NCI-H1048 (cell line): ENCODE measurements at regions not wholly inside any gene's neighbourhood (a gene's known extent, or its start where the extent isn't known, plus 50 kb on each side); places are given as distances from the start of the nearest gene placed in this dataset.
"Not testable (repeated sequence)": the region's sequence is repeated elsewhere in the genome, so short reads cannot be mapped to it uniquely, and the experiment has no call there.

Experiments
- DNase-seq: peaks from one replicate; lab custom pipeline; 2025; lab: John Stamatoyannopoulos, UW

GRCh38 chr6:80636689-80637088 lies 530.2 kb downstream of the BCKDHB start:
- DNase-seq, result no peak

- no peak for DNase-seq
Observed at GRCh38 chr6:80633412-80633811, 526.9 kb downstream of the BCKDHB start.

- no peak for DNase-seq
Observed at GRCh38 chr6:80625405-80625804, 518.9 kb downstream of the BCKDHB start.

- DNase-seq, result no peak
Observed at GRCh38 chr6:80623066-80623815, 516.8 kb downstream of the BCKDHB start.

- no peak for DNase-seq
Observed at GRCh38 chr6:80622641-80623040, 516.2 kb downstream of the BCKDHB start.

GRCh38 chr6:80618953-80619352 lies 512.5 kb downstream of the BCKDHB start:
- no peak for DNase-seq

- no peak for DNase-seq
Observed at GRCh38 chr6:80610846-80611245, 504.4 kb downstream of the BCKDHB start.

GRCh38 chr6:80608881-80609280 lies 502.4 kb downstream of the BCKDHB start:
- no peak for DNase-seq

GRCh38 chr6:80607811-80608391 lies 501.4 kb downstream of the BCKDHB start:
- DNase-seq, result no peak

- no peak for DNase-seq
Observed at GRCh38 chr6:80605165-80605989, 498.9 kb downstream of the BCKDHB start.

- no peak for DNase-seq
Observed at GRCh38 chr6:80603679-80604078, 497.2 kb downstream of the BCKDHB start.

GRCh38 chr6:80594461-80594860 lies 488.0 kb downstream of the BCKDHB start:
- no peak for DNase-seq

- DNase-seq, result no peak
Observed at GRCh38 chr6:80592436-80592835, 486.0 kb downstream of the BCKDHB start.

GRCh38 chr6:80586242-80586641 lies 479.8 kb downstream of the BCKDHB start:
- DNase-seq, result no peak

- DNase-seq, result no peak
Observed at GRCh38 chr6:80579391-80580023, 473.0 kb downstream of the BCKDHB start.

GRCh38 chr6:80573320-80573719 lies 466.8 kb downstream of the BCKDHB start:
- DNase-seq, result not testable (repeated sequence)

GRCh38 chr6:80566361-80566760 lies 459.9 kb downstream of the BCKDHB start:
- DNase-seq, result no peak

GRCh38 chr6:80553071-80553740 lies 446.7 kb downstream of the BCKDHB start:
- DNase-seq, result no peak

- no peak for DNase-seq
Observed at GRCh38 chr6:80550748-80551147, 444.3 kb downstream of the BCKDHB start.

- DNase-seq, result no peak
Observed at GRCh38 chr6:80550281-80550680, 443.8 kb downstream of the BCKDHB start.

- no peak for DNase-seq
Observed at GRCh38 chr6:80548532-80548931, 442.1 kb downstream of the BCKDHB start.

- no peak for DNase-seq
Observed at GRCh38 chr6:80547827-80548226, 441.4 kb downstream of the BCKDHB start.
